ENCODE measurements at regions not wholly inside any gene's neighbourhood (a gene's known extent, or its start where the extent isn't known, plus 50 kb on each side); places are given as distances from the start of the nearest gene placed in this dataset.

GRCh38 chr7:153422291-153423209, 629.6 kb upstream of the DPP6 start:
- Histone ChIP-seq H3K27ac (ENCODE audit: low read length) (no peak overlapping the region), H3K27me3 (ENCODE audit: low read depth, low read length) (no peaks in the 10 kb centered on the region), H3K79me2 (ENCODE audit: low read length) (no peaks in the 10 kb centered on the region), H3K4me3 (ENCODE audit: low read length) (no peak overlapping the region), H3K4me2 (ENCODE audit: low read length) (no peak overlapping the region), H3K36me3 (replicated peaks; ENCODE audit: low read depth, low read length) (no peaks in the 10 kb centered on the region), H3K9ac (ENCODE audit: low read length) (no peak overlapping the region), H3K4me1 (ENCODE audit: low read length) (no peaks in the 10 kb centered on the region), H2AFZ (ENCODE audit: low read depth, low read length) (no peak overlapping the region), H3K9me3 (ENCODE audit: insufficient read depth, low read length) (no peaks in the 10 kb centered on the region), H4K20me1 (ENCODE audit: insufficient read depth, low read length) (no peaks in the 10 kb centered on the region)
- no peak for TF ChIP-seq EZH2phosphoT487 (IDR thresholded peaks at IDR 0.05; ENCODE audit: low read depth)
- TF ChIP-seq, protein P1, sequence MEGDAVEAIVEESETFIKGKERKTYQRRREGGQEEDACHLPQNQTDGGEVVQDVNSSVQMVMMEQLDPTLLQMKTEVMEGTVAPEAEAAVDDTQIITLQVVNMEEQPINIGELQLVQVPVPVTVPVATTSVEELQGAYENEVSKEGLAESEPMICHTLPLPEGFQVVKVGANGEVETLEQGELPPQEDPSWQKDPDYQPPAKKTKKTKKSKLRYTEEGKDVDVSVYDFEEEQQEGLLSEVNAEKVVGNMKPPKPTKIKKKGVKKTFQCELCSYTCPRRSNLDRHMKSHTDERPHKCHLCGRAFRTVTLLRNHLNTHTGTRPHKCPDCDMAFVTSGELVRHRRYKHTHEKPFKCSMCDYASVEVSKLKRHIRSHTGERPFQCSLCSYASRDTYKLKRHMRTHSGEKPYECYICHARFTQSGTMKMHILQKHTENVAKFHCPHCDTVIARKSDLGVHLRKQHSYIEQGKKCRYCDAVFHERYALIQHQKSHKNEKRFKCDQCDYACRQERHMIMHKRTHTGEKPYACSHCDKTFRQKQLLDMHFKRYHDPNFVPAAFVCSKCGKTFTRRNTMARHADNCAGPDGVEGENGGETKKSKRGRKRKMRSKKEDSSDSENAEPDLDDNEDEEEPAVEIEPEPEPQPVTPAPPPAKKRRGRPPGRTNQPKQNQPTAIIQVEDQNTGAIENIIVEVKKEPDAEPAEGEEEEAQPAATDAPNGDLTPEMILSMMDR (IDR thresholded peaks at IDR 0.05; ENCODE audit: low read depth, low read length): no peak

DNA sequence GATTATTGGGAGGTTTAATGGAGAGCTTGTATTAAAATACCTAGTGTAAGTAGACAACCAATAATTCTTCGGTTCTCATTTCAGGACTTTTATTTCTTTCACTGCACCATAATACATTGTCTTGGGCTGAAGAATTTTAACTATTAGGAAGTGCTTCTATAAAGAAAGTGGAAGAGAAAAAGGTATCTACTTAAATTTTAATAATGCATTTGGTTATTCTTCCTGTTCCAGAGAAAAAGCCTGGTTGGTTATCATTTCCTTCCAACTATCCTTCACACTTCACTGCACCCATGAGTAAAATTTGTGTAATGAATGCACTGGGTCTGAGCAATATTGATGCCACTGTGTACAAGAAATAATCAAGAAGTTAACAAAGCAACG, 629.0 kb upstream of the DPP6 start:
- TF ChIP-seq EZH2phosphoT487 (IDR thresholded peaks at IDR 0.05; ENCODE audit: low read depth): no peak
- TF ChIP-seq, protein P1 (IDR thresholded peaks at IDR 0.05; ENCODE audit: low read depth, low read length): no peak
- H3K4me2 ChIP-seq (ENCODE audit: low read length): no peak overlapping the region

GRCh38 chr7:153430931-153431330, 621.3 kb upstream of the DPP6 start:
- TF ChIP-seq, protein P1 (IDR thresholded peaks at IDR 0.05; ENCODE audit: low read depth, low read length): no peak
- TF ChIP-seq EZH2phosphoT487 (IDR thresholded peaks at IDR 0.05; ENCODE audit: low read depth): no peak
- Histone ChIP-seq H3K9me3 (ENCODE audit: insufficient read depth, low read length) (no peaks in the 10 kb centered on the region), H4K20me1 (ENCODE audit: insufficient read depth, low read length) (no peaks in the 10 kb centered on the region), H3K79me2 (ENCODE audit: low read length) (no peaks in the 10 kb centered on the region), H3K27me3 (ENCODE audit: low read depth, low read length) (no peaks in the 10 kb centered on the region), H3K4me2 (ENCODE audit: low read length) (no peak overlapping the region), H3K9ac (ENCODE audit: low read length) (no peak overlapping the region), H3K27ac (ENCODE audit: low read length) (no peak overlapping the region), H2AFZ (ENCODE audit: low read depth, low read length) (no peak overlapping the region), H3K4me3 (ENCODE audit: low read length) (no peak overlapping the region), H3K4me1 (ENCODE audit: low read length) (no peaks in the 10 kb centered on the region), H3K36me3 (replicated peaks; ENCODE audit: low read depth, low read length) (no peaks in the 10 kb centered on the region)

More for the DNA sequence above, 629.0 kb upstream of the DPP6 start:
- H3K36me3 ChIP-seq (replicated peaks; ENCODE audit: low read depth, low read length): no peaks in the 10 kb centered on the region
- no peak overlapping the region for H3K27ac ChIP-seq (ENCODE audit: low read length)
- H3K27me3 ChIP-seq (ENCODE audit: low read depth, low read length): no peaks in the 10 kb centered on the region
- no peaks in the 10 kb centered on the region for H3K9me3 ChIP-seq (ENCODE audit: insufficient read depth, low read length)
- no peak overlapping the region for H2AFZ ChIP-seq (ENCODE audit: low read depth, low read length)
- H3K9ac ChIP-seq (ENCODE audit: low read length): no peak overlapping the region
- no peaks in the 10 kb centered on the region for H3K79me2 ChIP-seq (ENCODE audit: low read length)
- no peaks in the 10 kb centered on the region for H3K4me1 ChIP-seq (ENCODE audit: low read length)
- no peaks in the 10 kb centered on the region for H4K20me1 ChIP-seq (ENCODE audit: insufficient read depth, low read length)
- H3K4me3 ChIP-seq (ENCODE audit: low read length): no peak overlapping the region

DNA sequence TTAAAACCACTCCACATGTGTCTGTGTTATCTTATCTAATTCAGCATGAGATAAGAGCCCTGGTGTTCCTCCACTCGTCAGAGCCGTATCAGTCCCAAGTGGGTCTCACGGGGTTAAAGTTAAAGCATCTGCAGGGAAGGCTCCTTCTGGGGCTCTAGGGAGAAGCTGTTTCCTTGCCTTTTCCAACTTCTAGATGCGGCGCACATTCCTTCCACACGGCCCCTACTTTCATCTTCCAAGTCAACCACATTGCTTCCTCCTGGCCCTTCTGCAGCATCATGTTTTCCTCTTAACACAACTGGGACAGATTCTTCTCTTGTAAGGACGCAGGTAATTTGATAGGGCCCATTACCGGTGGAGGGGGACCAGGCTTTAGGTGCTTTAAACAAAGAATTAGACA, 620.1 kb upstream of the DPP6 start:
- Histone ChIP-seq H3K79me2 (ENCODE audit: low read length) (no peaks in the 10 kb centered on the region), H3K9ac (ENCODE audit: low read length) (no peak overlapping the region), H2AFZ (ENCODE audit: low read depth, low read length) (no peak overlapping the region), H3K36me3 (replicated peaks; ENCODE audit: low read depth, low read length) (no peaks in the 10 kb centered on the region), H3K4me2 (ENCODE audit: low read length) (no peak overlapping the region), H3K4me1 (ENCODE audit: low read length) (no peaks in the 10 kb centered on the region), H4K20me1 (ENCODE audit: insufficient read depth, low read length) (no peaks in the 10 kb centered on the region), H3K4me3 (ENCODE audit: low read length) (no peak overlapping the region), H3K27ac (ENCODE audit: low read length) (no peak overlapping the region), H3K9me3 (ENCODE audit: insufficient read depth, low read length) (no peaks in the 10 kb centered on the region), H3K27me3 (ENCODE audit: low read depth, low read length) (no peaks in the 10 kb centered on the region)
- no peak for TF ChIP-seq EZH2phosphoT487 (IDR thresholded peaks at IDR 0.05; ENCODE audit: low read depth)
- TF ChIP-seq, protein P1 (IDR thresholded peaks at IDR 0.05; ENCODE audit: low read depth, low read length): no peak
